NCI-H2081 (cell line): ENCODE measurements at regions not wholly inside any gene's neighbourhood (a gene's known extent, or its start where the extent isn't known, plus 50 kb on each side); places are given as distances from the start of the nearest gene placed in this dataset.

Experiments used
- DNase-seq, 2 experiments: peaks; one replicate each; lab custom pipeline; 2025; lab: John Stamatoyannopoulos, UW

- DNase-seq = no peak
Observed at GRCh38 chr16:7185165-7185564, 147.5 kb upstream of the RBFOX1 start.

DNA sequence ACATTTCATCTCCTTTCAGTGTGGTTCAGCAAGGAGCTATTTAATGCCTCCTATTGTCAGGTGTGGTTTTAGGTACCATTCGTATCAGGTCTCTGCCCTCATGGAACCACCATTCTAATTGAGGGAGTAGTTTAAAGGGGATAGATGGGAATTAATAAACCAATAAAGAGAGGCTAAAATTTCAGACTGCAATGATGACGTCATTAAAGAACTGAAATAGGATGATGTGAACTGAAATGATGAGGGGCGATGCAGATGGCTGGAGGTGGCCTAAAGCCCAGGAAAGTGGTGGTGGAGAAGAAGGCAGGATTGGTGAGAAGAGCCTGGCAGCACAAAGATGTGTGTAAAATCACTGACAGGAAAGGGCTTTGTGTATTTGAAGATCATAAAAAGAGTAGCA, 148.9 kb upstream of the RBFOX1 start:
- DNase-seq = no peak

DNA sequence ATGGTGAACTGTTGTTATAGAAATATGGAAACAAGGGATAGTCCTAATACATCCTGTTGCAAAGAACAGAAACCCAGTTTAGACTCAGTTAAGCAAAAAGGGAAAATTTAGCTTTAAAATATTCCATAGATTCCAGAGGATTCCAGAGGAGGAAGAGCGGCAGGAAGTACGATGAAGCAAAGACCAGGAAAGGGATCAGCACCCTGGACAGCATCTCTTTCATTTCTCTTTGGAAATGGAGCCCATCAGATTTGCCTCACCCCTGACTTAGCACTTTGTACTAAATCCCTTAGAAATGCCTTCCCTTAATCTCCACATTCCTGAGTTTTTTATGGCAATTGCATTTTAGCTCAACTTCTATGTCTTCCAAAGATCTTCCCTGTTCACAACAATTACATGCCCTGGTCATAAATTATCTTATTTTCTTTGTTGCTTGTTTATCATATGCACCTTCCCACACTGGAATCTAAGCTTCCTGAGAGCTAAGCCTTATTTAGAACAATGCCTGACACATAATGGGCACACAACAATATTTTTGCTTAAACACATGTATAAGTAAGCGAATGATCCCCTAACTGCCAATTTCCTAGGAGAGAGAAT, 150.0 kb upstream of the RBFOX1 start:
- DNase-seq = no peak

GRCh38 chr16:7177875-7178274, 154.8 kb upstream of the RBFOX1 start:
- DNase-seq = no peak

DNA sequence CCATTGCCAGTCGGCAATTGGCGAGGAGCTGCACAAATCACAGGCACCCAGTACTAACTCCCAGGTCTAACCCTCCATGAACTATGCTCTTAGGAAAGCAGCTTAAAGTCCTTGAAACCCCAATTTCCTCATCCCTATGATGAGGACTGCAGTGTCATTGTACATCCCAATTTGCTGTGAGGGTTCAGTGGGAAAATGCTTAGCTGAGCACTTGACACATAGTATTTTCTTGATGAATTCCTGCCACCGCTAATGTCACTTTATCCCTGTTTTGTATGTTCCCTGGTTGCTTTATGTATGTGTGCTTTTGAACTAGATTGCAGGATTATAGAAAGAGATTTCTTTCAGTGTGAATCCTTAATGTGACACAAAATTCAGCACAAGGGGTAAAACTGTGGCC, 161.5 kb upstream of the RBFOX1 start:
- no peak for DNase-seq

DNA sequence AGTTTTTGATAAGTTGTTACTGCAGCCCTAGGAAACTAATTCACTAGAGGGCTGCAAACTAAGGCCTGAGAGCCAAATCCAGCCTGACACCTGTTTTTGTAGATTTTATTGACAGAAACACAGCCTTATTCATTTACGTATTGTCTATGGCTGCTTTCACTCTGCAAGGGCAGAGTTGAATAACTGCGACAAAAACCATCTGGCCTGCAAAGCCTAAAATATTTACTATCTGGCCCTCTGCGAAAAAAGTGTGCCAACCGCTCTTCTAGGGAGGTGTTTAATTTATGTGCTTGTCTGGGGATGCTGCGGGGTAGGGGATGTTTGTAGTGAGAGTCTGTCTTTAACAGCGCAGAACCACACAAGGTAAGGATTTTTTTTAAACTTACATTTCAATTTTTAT, 165.0 kb upstream of the RBFOX1 start:
- no peak for DNase-seq

DNA sequence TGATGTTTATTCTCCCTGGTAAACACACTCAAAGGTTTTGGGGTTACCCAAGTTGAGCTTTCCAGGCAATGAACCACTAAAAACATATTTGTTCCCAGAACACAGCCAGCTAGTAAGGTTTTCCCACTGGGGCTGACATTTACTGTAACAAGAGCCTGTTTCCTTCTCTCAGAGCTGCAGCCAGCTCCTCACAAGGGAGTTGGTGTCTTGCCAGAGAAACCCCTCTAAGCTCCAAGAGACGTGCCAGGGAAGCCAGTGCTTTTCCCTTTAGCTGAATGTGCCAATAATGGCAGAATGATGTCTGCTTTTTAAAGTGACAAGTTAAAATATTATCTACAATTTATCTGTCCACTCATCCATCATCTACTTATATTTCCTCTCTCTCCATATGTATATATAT, 170.8 kb upstream of the RBFOX1 start:
- no peak for DNase-seq

- DNase-seq = no peak
Observed at GRCh38 chr16:7160093-7160492, 172.6 kb upstream of the RBFOX1 start.

GRCh38 chr16:7158481-7158880, 174.2 kb upstream of the RBFOX1 start:
- DNase-seq = no peak

DNA sequence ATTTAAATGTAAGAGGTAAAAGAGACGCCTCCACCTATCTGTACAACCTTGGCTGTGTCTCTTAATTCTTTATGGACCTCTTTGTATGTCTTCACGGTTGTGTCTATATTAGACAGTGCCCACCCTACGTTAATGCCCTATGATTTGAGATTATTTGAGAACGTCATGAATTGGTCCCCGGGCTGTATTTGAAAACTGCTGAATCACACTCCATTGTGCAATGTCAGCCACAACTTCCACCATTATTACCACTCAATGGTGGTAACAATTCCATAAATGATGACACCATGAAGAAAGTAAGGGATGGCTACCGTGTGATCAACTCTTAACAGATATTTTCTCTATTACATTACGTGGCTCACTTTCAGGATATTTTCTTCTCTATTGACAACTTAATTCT, 182.4 kb upstream of the RBFOX1 start:
- DNase-seq = no peak

GRCh38 chr16:7148606-7149005, 184.0 kb upstream of the RBFOX1 start:
- no peak for DNase-seq

- DNase-seq = no peak
Observed at GRCh38 chr16:7140899-7141298, 191.7 kb upstream of the RBFOX1 start.

GRCh38 chr16:7137560-7138330, 194.9 kb upstream of the RBFOX1 start:
- DNase-seq = peak in 1 of 2 experiments; percentile 19

DNA sequence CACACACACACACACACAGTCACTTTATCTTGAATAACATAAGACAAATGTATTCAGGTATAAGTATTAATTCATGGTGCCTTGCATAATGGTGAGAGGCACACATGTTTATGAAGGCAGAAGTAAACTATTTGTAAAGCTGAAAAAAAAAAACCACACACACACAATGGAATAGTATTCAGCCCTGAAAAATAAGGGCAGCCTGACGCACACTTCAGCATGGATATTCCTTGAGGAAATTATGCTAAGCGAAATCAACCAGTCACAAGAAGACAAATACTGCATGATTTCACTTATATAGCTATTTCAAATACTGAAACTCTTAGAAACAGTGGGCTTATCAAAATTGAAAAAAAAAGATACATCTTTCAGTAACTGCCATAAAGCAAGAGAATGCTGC, 200.2 kb upstream of the RBFOX1 start:
- no peak for DNase-seq

GRCh38 chr16:7124701-7125100, 207.9 kb upstream of the RBFOX1 start:
- no peak for DNase-seq

GRCh38 chr16:7124242-7124641, 208.4 kb upstream of the RBFOX1 start:
- DNase-seq = no peak

- DNase-seq = no peak
Observed at GRCh38 chr16:7116734-7117133, 215.9 kb upstream of the RBFOX1 start.

GRCh38 chr16:7115898-7116297, 216.7 kb upstream of the RBFOX1 start:
- DNase-seq = no peak

GRCh38 chr16:7113949-7114348, 218.7 kb upstream of the RBFOX1 start:
- no peak for DNase-seq

- no peak for DNase-seq
Observed at GRCh38 chr16:7113395-7113794, 219.2 kb upstream of the RBFOX1 start.

- DNase-seq = no peak
Observed at GRCh38 chr16:7111265-7111664, 221.4 kb upstream of the RBFOX1 start.

GRCh38 chr16:7107436-7107835, 225.2 kb upstream of the RBFOX1 start:
- DNase-seq = no peak

- no peak for DNase-seq
Observed at GRCh38 chr16:7103056-7103455, 229.6 kb upstream of the RBFOX1 start.

DNA sequence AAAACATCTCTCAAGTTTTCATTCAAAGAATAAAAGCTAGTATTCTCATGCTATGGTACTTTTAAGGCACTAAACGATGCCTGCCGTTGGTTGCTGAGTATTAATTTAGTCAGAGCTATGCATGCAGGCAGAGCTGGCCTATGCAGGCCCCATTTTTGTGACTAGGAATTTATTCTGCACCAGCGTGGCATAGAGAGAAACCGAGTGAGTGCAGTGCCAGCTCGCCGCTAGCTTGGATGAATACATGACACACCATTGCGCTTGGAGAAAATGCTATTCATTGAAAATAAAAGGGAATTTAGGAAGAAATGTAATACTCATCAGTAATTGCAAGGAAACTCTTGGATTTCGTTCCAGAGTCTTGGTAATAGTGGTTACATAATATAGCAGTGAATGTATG, 231.6 kb upstream of the RBFOX1 start:
- DNase-seq = no peak
